DMS79 treated with DMSO at 0.1 percent for 48 hours (cell line): ENCODE measurements at regions not wholly inside any gene's neighbourhood (a gene's known extent, or its start where the extent isn't known, plus 50 kb on each side); places are given as distances from the start of the nearest gene placed in this dataset.

Experiments
- DNase-seq: peaks from one replicate; lab custom pipeline; 2025; lab: John Stamatoyannopoulos, UW

- DNase-seq = no peak
Measured at GRCh38 chr14:87049950-87050349, 943.0 kb downstream of the GALC start.

GRCh38 chr14:87046960-87047359 is 946.0 kb downstream of the GALC start:
- DNase-seq = no peak

- no peak for DNase-seq
Measured at GRCh38 chr14:87045956-87046355, 947.0 kb downstream of the GALC start.

GRCh38 chr14:87045246-87045645 is 947.7 kb downstream of the GALC start:
- DNase-seq = no peak

- DNase-seq = no peak
Measured at GRCh38 chr14:87044807-87045206, 948.2 kb downstream of the GALC start.

GRCh38 chr14:87043667-87044200 is 949.2 kb downstream of the GALC start:
- peak; percentile 47 for DNase-seq

- no peak for DNase-seq
Measured at GRCh38 chr14:87042354-87042753, 950.6 kb downstream of the GALC start.

GRCh38 chr14:87041290-87042020 is 951.5 kb downstream of the GALC start:
- no peak for DNase-seq

- no peak for DNase-seq
Measured at GRCh38 chr14:87034680-87035079, 958.3 kb downstream of the GALC start.

GRCh38 chr14:87030197-87030596 is 962.8 kb downstream of the GALC start:
- DNase-seq = no peak

GRCh38 chr14:87020106-87020505 is 972.9 kb downstream of the GALC start:
- DNase-seq = peak; percentile 39

GRCh38 chr14:87018294-87018693 is 974.7 kb downstream of the GALC start:
- no peak for DNase-seq

- DNase-seq = no peak
Measured at GRCh38 chr14:87017335-87017734, 975.6 kb downstream of the GALC start.

GRCh38 chr14:87014856-87015255 is 978.1 kb downstream of the GALC start:
- no peak for DNase-seq

- DNase-seq = no peak
Measured at GRCh38 chr14:87013583-87013982, 979.4 kb downstream of the GALC start.

- DNase-seq = no peak
Measured at GRCh38 chr14:87008965-87009364, 984.0 kb downstream of the GALC start.

- DNase-seq = no peak
Measured at GRCh38 chr14:87005280-87005679, 987.7 kb downstream of the GALC start.

- no peak for DNase-seq
Measured at GRCh38 chr14:87002776-87003175, 990.2 kb downstream of the GALC start.

- DNase-seq = no peak
Measured at GRCh38 chr14:87001333-87001732, 991.6 kb downstream of the GALC start.

- DNase-seq = no peak
Measured at GRCh38 chr14:87000081-87000480, 992.9 kb downstream of the GALC start.

- no peak for DNase-seq
Measured at GRCh38 chr14:86999036-86999435, 993.9 kb downstream of the GALC start.

GRCh38 chr14:86997271-86997670 is 995.7 kb downstream of the GALC start:
- no peak for DNase-seq

- DNase-seq = no peak
Measured at GRCh38 chr14:86990396-86990795, 1002.6 kb downstream of the GALC start.

GRCh38 chr14:86989285-86989684 is 1003.7 kb downstream of the GALC start:
- DNase-seq = no peak
